ENCODE measurements at regions not wholly inside any gene's neighbourhood (a gene's known extent, or its start where the extent isn't known, plus 50 kb on each side); places are given as distances from the start of the nearest gene placed in this dataset.

DNA sequence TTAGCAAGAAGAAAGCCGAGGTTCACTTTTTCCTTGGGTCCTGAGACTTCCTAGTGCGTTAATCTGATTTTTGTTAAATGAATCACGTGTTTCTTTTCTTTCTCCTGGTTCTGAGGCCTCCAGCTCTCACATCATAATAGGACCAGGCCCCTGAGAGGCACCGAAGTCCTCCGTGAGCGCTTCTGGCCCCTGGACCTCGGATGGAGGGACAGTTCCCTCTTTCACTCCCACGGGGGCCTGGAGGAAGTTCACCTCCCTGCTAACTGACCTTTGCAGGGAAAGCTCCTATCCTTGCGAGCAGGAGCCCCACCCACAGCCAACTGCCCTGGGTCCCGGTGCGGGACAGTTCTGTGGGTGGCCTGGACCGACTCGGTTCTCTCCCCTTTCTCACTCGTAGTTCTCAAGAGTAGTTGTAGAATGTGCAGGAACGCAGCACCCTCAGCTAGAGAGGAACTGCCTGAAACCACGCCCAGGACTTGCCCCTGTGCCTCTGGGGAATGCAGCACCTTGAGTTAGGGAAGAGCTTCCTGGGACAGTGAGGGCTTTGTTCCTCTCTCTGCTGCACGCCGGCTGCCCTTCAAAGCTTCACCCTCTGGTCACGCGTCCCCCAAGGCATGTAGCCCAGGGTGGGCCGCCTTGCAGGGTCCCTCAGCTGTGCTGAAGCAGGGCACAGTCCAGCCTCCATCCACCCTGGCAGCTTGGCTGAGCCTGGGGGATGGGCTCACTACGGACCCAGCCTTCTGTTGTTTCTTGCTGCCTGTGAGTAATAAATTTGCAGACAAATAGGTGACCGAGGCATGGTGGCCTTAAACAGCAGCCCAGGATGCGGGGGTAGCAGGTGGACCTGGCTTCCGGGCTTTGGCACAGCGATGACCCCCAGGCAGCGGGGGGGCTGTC is 264.6 kb downstream of the ADGRD1 start:
- TF ChIP-seq POLR2AphosphoS5 (IDR thresholded peaks at IDR 0.05; ENCODE audit: low read depth, low read length) (no peak), TAF1 (IDR thresholded peaks at IDR 0.05; ENCODE audit: borderline replicate concordance, insufficient read depth, low read length) (no peak)

Measured in PFSK-1 (cell line).